ENCODE measurements at regions not wholly inside any gene's neighbourhood (a gene's known extent, or its start where the extent isn't known, plus 50 kb on each side); places are given as distances from the start of the nearest gene placed in this dataset.
A peak's percentile ranks its signal among the peaks of the same experiment; 100 is the strongest.
"Not testable (repeated sequence)": the region's sequence is repeated elsewhere in the genome, so short reads cannot be mapped to it uniquely, and the experiment has no call there.

DNA sequence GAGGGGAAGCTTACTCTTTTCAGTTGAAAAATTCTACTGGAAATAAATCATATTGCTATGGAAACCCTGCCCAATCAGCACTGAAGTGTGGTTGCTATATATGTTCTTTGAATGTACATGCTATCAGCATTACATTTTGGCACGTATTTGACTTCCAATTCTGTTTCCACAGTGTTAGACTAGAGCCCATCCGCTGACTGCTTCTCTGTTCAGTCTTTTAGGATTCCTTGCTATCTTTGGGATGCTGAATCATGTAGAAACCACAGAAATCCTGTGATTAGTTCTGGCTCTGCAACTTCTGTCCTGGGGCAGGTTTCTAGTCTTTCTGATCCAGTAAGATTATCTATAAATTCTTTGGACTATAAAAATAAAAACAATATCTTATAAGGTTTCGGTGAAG lies 128.2 kb upstream of the SLC7A14 start:
- FAIRE-seq: no peak

DNA sequence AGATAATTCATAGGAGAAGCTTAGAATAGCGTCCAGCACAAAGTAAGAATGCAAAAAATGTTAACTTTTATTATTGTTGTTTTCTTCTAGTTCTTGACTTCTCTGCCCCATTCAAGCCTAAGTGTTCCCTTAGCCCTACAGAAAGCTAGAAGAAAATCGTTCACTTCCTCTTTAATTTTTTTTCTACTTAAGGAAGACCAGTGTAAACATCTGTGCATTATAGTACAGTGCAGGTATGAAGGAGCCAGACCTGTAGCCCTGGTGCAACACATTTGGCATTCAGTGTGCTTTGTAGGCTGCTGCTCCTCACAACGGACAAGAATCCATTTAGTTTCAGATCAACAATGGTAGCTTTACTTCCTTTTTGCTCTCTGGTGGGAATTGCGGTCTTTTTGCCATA lies 127.8 kb upstream of the SLC7A14 start:
- no peak for DNase-seq (ENCODE audit: low spot score in 2 of 2)
- no peak for FAIRE-seq

More for the DNA sequence above, 128.2 kb upstream of the SLC7A14 start:
- DNase-seq (ENCODE audit: low spot score in 2 of 2): no peak

DNA sequence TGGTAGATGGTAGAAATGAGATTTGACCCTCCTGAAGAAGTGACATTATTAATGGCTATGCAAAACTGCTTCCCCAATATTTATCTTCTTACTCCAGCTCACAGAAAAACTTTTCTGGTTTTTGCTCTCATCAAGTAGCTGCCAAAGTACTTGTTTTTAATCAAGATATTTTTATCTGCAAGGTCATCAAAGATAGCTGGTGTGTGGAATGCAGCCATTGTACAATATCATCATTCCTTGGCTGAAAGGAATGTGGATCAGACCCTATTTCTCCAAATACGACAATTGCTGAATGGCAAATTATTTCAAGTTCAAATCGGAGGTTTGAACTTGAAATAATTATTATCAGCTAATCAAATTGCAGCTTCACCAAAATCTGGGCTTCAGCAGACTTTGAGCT lies 126.9 kb upstream of the SLC7A14 start:
- FAIRE-seq: no peak
- DNase-seq (ENCODE audit: low spot score in 2 of 2): no peak

DNA sequence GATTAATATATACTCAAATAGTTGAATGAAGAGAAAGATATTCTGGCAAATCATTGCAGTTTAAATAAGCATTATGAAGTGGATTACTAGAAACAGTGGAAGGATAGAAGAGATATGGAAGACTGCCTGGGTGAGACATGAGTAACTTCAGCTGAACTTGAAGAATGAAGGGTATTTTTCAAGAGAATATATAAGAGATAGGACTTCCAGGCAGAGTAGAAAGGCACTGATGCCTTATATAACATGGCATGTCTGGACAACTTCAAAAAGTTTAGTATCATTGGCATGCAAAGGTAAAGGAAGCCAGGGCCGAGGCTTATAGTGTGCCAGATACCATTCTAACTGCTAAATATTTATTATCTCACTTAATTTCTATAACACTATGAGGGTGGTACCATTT lies 126.5 kb upstream of the SLC7A14 start:
- DNase-seq (ENCODE audit: low spot score in 2 of 2) (no peak), FAIRE-seq (no peak)

DNA sequence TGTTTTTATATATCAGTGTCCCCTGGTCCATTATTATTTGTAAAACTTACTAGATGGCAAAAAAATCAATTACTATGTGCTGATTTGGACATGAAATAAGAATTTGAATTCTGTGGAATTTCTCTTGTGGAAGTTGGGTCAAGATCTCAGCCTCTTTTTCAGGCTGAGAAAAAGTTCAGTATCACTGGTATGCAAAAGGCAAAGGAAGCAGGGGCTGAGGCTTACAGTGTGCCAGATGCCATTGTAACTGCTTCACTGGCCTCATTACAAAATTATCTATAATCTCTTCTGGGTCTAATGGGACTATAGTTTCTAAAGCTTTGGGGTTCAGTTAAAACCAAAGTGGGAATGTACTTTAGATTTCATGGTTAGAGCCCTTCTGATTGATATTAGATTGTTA lies 125.9 kb upstream of the SLC7A14 start:
- FAIRE-seq (no peak), DNase-seq (ENCODE audit: low spot score in 2 of 2) (no peak)

DNA sequence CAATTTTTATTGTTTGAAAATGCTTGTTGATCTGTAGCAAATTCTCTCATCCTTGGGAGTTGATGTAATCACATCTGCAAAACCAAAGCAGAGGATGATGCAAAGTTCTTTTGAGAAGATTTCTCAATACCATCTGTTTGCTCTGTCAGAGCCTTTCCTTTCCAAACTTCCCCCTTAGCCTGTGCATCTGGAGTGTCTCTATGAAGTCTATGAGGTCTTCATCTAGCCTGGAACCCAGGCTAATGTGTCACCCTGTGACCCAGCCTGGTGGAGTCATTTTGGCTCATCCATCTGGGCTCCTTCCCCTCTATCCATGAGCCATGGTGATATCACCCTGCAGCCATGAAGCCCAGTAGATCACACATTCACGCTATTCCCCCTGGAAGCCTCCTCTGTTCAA lies 123.2 kb upstream of the SLC7A14 start:
- FAIRE-seq (no peak), DNase-seq (ENCODE audit: low spot score in 2 of 2) (no peak)

DNA sequence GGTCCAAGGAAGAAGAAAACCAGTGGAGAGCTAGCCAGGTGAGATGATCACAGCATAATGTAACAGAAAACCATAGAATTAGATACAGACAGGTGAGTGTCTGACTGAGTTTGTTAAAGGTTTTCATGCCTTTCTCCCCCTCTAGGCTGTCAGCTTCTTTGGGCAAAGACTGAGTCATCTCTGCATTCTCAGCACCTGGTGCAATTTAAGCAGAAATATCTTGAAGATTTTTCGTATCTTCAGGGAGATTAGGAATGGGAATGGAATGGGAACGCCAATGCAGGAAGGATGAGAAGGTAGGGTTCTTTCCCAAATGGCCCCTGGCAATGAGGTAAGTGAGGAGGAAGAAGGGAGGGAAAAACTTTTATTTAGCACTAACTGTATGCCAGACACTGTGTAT lies 122.0 kb upstream of the SLC7A14 start:
- DNase-seq (ENCODE audit: low spot score in 2 of 2) (no peak), FAIRE-seq (no peak)

DNA sequence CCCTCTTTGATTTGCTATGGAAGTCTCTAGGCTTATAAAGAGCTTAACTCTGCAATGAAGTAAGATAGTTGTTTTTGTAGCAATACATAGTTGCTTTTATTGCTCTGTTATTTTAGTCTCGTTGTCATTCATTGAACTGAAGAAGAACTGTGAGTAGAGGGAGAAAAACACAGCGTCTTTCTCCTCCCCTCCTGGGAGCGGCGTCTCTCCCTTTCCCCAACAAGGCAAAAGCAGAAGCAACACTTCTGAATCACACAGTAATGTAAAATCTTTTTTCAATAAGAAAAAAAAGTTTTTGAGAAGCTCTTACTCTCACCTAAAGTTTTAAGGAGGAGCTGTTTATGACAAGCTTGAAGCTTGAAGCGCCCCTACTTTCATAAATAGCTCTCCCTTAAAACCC lies 119.3 kb upstream of the SLC7A14 start:
- DNase-seq (ENCODE audit: low spot score in 2 of 2) (no peak), FAIRE-seq (no peak)

DNA sequence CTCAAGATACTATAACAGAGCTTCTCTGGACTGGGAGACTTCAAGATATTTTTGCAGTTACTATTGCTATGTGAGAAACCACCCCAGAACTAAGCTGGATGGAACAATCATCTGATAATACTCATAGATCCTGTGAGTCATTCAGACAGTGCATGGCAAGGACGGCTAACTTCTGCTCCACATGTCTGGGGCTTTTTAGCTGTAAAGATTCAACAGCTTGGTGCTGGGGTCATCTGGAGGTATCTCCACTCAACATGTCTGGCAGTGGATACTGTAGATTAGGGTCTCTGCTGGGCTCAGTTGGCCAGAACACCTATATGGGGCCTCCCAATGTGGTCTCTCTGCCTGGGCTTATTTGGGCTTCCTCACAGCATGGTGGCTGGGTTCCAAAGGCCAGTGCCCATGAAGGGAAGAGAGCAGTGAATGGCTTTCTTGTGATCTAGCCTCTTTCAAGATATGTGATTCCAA lies 117.3 kb upstream of the SLC7A14 start:
- no peak for DNase-seq (ENCODE audit: low spot score in 2 of 2)
- FAIRE-seq: no peak

DNA sequence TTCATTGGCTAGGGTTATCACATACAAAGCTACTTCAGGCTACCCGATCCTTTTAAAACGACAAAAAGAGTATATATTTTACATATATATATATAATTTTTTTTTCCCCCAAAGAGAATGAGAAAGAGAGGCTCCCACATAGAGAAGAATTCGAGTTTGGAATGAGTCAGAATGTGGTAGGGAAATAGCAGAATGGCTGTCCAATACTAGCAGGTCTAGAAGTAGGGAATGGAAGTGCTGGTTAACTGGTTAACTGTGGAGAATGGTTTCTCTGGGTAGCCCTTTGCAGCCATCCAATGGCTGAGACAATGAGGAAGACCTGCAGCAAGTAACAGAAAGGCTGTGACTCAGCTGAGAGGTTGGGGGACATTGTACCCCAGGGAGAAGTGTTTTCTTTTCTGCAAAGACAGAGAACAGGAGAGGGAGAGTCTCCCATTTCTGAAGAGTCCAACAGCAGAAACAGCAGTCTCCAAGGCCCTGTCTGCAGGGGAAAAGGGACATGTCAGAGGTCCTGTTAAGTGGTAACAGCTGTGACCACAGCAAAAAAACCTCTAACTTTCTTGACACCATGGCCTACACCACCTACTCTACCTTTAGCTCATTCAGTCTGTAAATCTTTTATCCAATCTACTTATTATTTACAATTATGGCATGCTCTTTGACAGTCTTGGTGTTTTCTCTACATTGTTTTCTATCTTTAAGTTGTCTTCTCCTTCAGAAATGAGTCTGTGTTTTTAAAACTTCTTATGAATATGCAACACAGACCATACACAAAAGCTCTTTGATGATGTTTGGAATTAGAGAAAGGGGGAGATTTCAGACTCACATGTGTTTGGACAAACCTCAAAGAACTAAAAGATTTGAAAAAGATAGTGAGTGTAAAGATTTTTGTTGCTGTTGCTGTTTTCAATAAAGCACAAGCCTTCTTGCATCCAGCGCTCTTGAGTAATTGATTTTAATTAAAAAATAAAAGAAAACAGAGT lies 116.1 kb upstream of the SLC7A14 start:
- DNase-seq (ENCODE audit: low spot score in 2 of 2) (no peak), FAIRE-seq (no peak)

DNA sequence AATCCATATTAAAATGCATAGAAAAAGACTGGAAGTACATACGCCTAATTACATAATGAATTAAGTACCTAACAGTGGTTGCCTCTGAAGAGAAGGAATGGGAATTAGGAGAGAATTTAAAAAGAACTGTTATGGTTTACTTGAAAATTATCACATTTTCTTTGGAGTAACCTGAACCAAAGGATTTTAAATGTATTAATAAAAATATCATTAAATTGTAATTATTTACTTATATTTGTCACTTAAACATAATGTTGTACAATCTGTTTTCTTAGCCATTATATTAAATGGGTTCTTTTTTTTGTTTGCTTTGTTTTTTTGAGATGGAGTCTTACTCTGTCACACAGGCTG lies 114.2 kb upstream of the SLC7A14 start:
- no peak for DNase-seq (ENCODE audit: low spot score in 2 of 2)
- FAIRE-seq: peak; percentile 28

DNA sequence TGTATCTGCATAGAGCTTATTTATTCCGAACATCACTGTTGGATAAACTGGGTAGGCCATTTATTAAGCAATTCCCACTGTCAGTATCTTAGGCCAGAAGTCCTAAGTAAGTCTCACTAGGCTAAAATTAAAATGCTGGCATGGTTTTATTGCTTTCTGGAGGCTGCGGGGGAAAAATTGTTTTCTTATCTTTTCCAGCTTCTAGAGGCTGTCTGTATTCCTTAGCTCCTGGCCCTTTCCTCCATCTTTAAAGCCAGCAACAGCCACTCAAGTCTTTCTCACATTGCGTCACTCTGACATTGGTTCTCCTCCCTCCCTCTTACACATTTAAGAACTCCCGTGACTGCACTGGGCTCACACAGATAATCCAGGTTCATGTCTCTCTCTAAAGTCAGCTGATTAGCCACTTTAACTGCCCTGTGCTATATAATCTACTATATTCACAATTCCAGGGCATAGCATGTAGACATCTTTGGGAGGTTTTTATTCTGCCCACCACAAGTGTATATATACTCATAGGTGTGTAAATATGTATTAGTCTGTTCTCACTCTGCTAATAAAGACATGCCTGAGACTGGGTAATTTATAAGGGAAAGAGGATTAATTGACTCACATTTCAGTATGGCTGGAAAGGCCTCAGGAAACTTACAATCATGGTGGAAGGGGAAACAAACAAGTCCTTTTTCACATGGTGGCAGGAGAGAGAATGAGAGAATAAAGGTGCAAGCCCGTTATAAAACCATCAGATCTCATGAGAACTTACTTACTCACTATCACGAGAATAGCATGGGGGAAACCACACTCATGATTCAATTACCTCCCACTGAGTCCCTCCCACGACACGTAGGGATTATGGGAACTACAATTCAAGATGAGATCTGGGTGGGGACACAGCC lies 113.5 kb upstream of the SLC7A14 start:
- DNase-seq (ENCODE audit: low spot score in 2 of 2): no peak
- no peak for FAIRE-seq

DNA sequence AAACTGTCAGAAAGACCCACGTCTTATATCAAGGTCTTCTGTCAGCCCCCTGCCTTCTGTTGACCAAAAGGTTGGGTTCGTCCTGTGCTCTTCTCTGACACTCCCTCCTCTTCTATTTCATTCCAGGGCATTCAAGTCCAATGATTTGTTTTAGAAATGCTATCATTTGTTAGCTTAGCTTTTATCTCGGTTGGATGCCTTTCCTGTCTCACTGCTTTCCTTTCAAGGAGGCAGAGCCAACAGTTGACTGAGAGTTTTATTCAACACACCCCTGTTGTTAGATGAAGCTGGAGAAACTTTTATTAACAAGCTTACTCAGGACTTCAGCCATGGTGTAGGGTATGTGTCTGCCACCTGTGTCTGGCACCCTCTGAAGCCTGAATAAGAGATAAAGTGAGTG lies 112.0 kb upstream of the SLC7A14 start:
- DNase-seq (ENCODE audit: low spot score in 2 of 2) (no peak), FAIRE-seq (no peak)

DNA sequence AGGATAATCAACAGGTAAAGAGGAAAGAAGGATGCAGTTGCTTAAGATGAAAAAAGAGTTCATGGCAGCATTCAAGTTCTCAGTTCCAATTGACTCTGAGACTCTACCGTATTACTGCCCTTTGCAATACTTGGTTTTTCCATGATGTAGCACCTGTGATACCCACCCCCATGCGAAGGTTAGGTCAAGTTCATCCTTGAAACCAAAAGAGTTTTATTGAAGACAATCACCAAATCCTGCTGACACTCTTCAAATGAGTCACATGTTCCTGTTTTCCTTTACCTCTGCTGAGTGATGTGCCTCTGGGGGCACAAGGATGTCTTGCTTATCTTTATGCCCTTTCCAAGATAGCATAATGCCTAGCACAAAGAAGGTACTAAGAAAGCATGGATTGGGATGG lies 111.3 kb upstream of the SLC7A14 start:
- DNase-seq (ENCODE audit: low spot score in 2 of 2) (no peak), FAIRE-seq (no peak)

DNA sequence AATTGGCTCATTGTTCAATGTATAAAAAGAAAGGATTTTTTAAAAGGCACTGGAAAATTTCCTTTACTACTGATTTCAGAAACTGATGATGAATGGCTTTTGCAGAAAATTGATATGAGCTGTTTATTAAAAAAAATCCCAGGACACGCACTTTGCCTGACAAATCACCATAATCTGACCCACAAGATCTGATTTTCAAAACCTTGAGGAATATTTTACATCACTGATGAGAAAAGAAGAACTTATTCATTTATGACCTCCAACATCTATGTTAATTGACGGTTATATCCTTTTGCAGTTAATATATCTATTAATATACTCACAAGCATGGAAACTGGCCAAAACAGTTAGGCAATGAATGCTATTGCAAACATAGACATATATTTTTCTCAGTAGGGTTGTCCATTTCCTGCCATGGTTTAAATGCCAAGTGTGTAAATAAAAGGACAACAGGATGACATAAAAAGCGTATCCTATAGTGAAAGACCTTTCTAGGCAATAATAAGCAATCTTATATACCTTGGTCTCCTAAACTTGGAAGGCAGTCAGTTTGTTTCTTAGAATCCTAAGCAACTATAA lies 109.7 kb upstream of the SLC7A14 start:
- FAIRE-seq (no peak), DNase-seq (ENCODE audit: low spot score in 2 of 2) (no peak)

DNA sequence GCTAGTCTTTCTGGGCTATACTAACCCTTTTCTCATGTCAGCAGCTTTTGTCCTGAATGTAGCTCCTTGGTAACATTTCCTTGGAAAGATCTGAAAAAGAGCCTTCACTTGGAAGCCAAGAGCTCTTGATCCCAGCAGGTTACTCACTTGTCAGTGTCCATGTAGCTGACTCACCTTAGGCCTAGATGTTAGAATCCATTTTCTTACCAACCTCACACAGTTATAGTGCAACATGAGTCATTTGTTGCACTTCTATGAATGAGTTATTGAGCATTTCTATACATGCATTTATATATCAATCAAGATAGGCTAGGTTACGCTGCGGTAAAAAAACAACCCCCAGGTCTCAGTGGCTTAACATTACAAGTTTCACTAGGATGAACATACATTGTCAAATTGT lies 106.8 kb upstream of the SLC7A14 start:
- DNase-seq (ENCODE audit: low spot score in 2 of 2) (no peak), FAIRE-seq (no peak)

DNA sequence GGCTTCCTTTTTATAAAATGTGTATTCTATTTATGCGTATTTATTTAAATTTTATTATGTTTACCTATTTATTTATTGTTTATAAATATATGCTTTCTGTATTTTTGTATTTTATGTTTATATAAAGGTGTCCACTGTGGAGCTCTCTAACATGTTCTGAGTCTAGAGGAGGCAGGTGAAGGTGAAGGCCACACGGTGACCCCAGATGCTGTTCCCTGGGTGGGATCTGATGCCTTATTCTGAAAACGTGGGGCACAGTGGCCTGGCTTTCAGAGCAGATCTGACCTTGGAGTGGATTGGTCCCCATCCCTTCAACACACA lies 104.7 kb upstream of the SLC7A14 start:
- FAIRE-seq: no peak
- no peak for DNase-seq (ENCODE audit: low spot score in 2 of 2)

DNA sequence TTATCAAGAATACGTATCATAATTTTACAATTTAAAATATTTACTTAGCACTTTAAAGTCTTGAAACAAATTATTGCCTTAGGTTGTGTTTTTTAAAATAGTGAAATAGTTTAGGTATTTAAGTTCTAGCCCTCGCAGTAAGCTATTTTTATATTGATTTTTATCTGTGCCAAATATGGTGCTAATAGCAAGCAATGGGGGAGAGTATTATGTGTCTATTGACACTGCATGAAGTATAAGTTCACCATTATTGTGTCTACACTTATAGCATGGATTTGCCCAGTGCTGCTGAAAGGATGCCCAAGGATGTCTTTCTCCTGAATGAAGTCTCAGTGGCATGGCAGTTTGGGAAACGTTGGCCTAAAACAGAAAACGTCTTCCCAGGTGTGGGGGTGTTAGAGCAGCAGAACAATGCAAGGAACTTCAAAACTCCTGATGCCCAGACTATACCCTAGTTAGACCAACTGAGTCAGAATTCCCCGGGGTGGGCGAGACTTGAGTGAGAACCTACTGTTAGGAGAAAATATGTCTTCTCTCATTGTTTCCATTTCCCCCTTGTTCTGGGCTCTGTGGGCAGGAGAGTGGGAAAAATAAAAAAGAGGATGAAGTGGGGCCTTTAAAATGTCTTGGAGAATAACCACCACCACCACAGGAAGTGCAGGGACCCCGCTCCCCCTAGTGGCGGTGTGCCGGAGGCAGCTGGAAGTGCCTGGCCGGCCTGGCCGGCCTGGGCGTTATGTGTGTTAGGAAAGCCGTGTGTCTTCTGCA lies 104.2 kb upstream of the SLC7A14 start:
- peak; percentile 13 to 28 for DNase-seq (ENCODE audit: low spot score in 2 of 2)
- FAIRE-seq: no peak

DNA sequence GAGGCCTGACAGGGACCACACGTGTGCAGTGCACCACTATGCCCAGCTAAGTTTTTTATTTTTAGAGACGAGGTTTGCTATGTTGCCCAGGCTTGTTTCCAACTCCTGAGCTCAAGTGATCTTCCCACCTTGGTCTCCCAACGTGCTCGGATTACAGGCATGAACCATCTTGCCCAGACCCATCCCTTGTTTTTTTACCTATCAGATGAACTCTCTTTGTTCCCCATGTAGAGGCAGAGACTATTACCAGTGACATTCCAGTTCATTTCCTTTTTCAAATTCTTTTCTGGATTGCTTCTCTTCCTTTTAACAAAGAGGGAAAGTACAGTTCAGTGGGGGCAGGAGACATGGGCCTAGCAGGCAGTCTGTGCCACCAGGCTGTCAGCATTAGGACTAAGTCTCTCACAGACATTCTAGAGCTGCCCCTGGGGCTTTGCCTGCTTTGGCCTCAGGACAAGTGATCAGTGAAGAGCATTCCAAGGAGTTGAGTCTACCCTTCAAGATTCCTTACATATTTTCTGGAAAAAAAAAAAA lies 103.5 kb upstream of the SLC7A14 start:
- no peak for FAIRE-seq

DNA sequence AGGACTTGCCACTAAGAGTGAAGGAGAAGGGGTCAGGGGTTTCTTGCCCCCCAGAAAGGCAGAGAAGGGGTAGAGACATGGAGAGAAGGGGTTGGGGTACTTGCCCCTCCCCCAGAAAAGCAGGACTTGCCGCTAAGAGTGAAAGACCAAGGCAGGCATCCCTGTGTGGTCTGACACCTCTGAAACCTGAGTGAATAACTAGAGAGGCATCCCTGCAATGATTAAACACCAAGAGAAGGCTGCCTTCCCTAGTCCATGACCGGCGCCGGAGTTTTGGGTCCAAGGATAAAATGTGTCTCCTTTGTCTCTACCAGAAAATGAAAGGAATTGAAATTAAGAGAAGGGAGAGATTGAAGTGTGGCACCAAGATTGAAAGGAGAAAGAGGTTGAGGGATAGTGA lies 102.3 kb upstream of the SLC7A14 start:
- FAIRE-seq; DNase-seq (ENCODE audit: low spot score in 2 of 2): not testable (repeated sequence)

More for the DNA sequence above, 103.5 kb upstream of the SLC7A14 start:
- no peak for DNase-seq (ENCODE audit: low spot score in 2 of 2)

All from frontal cortex (tissue), 3 donors.